Effector memory CD4-positive, alpha-beta T cell (primary cell): ENCODE measurements at regions not wholly inside any gene's neighbourhood (a gene's known extent, or its start where the extent isn't known, plus 50 kb on each side); places are given as distances from the start of the nearest gene placed in this dataset.

Experiments used
- DNase-seq, 3 donors: peaks; one replicate each; pipeline ENCODE4 v3.0.0-alpha.2; 2020
- H3K27ac ChIP-seq: 2 replicates; pipeline ENCODE4 v1.7.0; 2013; ENCODE audit warnings: mild to moderate bottlenecking, low read length, moderate library complexity; ENCODE audit not compliant: insufficient read depth, poor library complexity, severe bottlenecking
- H3K27me3 ChIP-seq: replicated peaks from 2 replicates; pipeline ENCODE4 v1.7.0; 2013; ENCODE audit warnings: mild to moderate bottlenecking, low read length; ENCODE audit not compliant: insufficient read depth, control insufficient read depth, poor library complexity, severe bottlenecking
- H3K36me3 ChIP-seq: 2 replicates; pipeline ENCODE4 v1.7.0; 2013; ENCODE audit warnings: mild to moderate bottlenecking, low read length, moderate library complexity; ENCODE audit not compliant: control insufficient read depth, insufficient read depth
- H3K4me1 ChIP-seq: 2 replicates; pipeline ENCODE4 v1.7.0; 2013; ENCODE audit warnings: low read length, mild to moderate bottlenecking; ENCODE audit not compliant: control insufficient read depth, insufficient read depth, poor library complexity, severe bottlenecking
- H3K4me3 ChIP-seq: 2 replicates; pipeline ENCODE4 v1.7.0; 2013; ENCODE audit warnings: low read length, low read depth, mild to moderate bottlenecking; ENCODE audit not compliant: insufficient read depth, poor library complexity, severe bottlenecking
- H3K9me3 ChIP-seq: 2 replicates; pipeline ENCODE4 v1.7.0; 2013; ENCODE audit warnings: mild to moderate bottlenecking, low read length, moderate library complexity; ENCODE audit not compliant: control insufficient read depth

GRCh38 chr6:113585246-113585645 is 271.9 kb upstream of the MARCKS start:
- H3K27me3 ChIP-seq, result no peaks in the 10 kb centered on the region
- no peak for DNase-seq
- no peaks in the 10 kb centered on the region for H3K9me3 ChIP-seq
- H3K36me3 ChIP-seq, result no peaks in the 10 kb centered on the region
- no peaks in the 10 kb centered on the region for H3K4me1 ChIP-seq
- no peak overlapping the region for H3K27ac ChIP-seq
- no peak overlapping the region for H3K4me3 ChIP-seq

DNA sequence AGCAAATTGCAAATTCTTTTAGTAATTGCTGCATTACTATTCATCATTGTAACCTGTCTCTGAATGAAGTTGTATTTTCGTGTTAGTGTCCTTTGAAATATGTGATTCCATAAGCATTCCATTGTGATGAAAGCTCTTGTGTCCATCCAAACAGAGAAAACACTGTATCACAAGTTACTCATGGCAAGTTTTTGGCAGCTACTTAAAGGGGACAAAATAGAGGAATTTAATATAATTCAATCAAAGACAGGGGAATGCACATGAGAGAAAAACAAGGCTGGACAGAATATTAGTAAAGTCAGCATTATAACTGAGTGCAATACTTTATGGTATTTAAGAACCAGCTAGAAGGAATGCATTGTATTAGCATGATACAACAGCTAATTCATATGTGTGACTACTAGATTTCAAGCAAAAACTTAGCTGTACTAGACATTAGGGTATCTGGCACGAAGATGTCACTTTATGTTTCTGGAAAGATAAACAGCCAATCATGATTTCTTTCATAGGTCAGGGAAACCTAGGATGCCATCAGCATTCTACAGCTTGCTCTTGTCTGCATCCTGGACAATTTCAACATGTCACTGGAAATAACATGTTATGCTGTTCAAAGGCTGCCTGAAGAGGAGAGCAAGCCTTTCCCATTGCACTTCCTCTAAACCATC is 270.6 kb upstream of the MARCKS start:
- Histone ChIP-seq H3K27me3 (no peaks in the 10 kb centered on the region), H3K4me3 (no peak overlapping the region), H3K27ac (no peak overlapping the region), H3K36me3 (no peaks in the 10 kb centered on the region), H3K4me1 (no peaks in the 10 kb centered on the region), H3K9me3 (no peaks in the 10 kb centered on the region)
- DNase-seq, result no peak

DNA sequence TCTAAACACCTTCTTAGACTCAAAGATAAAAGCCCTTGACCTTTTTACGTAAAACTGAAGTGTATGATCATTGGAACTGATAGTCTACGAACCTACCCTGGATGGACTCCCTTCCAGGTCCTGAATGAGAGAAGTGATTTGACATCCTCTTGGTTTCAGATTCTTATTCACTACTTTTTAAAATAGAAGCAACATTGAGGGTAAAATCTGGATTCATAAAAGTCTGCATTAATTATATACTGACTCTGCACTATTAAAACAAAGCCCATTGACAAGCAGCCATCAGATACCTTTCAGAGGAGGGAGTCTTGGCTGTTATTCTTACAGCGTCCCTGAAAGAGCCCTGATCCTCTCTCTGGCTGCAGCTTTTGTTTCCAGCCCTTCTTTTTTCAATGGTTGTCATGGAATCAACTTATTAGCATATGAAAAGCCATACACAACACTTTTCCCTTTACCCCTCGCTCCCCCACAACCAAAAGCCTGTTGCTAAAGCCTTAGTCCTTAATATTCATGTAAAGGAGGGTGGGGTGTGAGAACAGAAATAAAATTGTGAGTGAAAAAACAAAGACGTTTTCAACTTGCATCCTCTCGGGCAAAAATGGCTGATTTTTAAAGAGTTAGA is 270.0 kb upstream of the MARCKS start:
- Histone ChIP-seq H3K4me1 (no peaks in the 10 kb centered on the region), H3K27me3 (no peaks in the 10 kb centered on the region), H3K4me3 (no peak overlapping the region), H3K27ac (no peak overlapping the region), H3K9me3 (no peaks in the 10 kb centered on the region), H3K36me3 (no peaks in the 10 kb centered on the region)
- DNase-seq, result no peak

- DNase-seq, result no peak
- no peaks in the 10 kb centered on the region for H3K4me1 ChIP-seq
- H3K27ac ChIP-seq, result no peak overlapping the region
- H3K4me3 ChIP-seq, result no peak overlapping the region
- no peaks in the 10 kb centered on the region for H3K36me3 ChIP-seq
- no peaks in the 10 kb centered on the region for H3K9me3 ChIP-seq
- no peaks in the 10 kb centered on the region for H3K27me3 ChIP-seq
Observed at GRCh38 chr6:113588646-113589045, 268.5 kb upstream of the MARCKS start.

- no peak for DNase-seq
- H3K4me3 ChIP-seq, result no peak overlapping the region
- H3K9me3 ChIP-seq, result no peaks in the 10 kb centered on the region
- no peaks in the 10 kb centered on the region for H3K27me3 ChIP-seq
- H3K27ac ChIP-seq, result no peak overlapping the region
- H3K4me1 ChIP-seq, result no peaks in the 10 kb centered on the region
- H3K36me3 ChIP-seq, result no peaks in the 10 kb centered on the region
Observed at GRCh38 chr6:113591896-113592827, 265.0 kb upstream of the MARCKS start.

- Histone ChIP-seq H3K27me3 (no peaks in the 10 kb centered on the region), H3K9me3 (no peaks in the 10 kb centered on the region), H3K27ac (no peak overlapping the region), H3K4me1 (no peaks in the 10 kb centered on the region), H3K36me3 (no peaks in the 10 kb centered on the region), H3K4me3 (no peak overlapping the region)
- no peak for DNase-seq
Observed at GRCh38 chr6:113594726-113595125, 262.4 kb upstream of the MARCKS start.

DNA sequence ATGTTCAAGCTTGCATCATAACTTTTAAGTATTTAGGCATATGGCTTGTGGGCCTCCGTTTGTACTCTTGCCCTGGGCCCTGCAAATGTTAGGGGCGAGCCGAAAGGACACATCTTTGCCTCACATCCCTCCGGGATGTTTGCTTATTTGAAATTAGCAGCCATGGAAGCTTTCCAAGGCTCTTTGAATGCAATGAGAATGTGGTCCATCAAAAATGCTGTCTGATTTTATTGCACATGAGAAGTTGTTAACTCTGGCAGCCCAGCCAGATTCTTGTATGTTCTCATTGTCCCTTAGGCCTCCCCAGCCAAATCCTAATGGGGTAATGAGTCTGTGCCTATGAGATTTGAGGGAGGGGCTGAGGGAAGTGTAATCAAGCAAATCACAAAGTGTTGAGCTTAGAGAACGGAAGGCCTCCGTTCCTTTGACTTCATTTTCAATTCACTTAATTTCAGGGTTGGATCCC is 261.2 kb upstream of the MARCKS start:
- no peak overlapping the region for H3K27ac ChIP-seq
- no peaks in the 10 kb centered on the region for H3K9me3 ChIP-seq
- H3K4me1 ChIP-seq, result no peaks in the 10 kb centered on the region
- H3K36me3 ChIP-seq, result no peaks in the 10 kb centered on the region
- no peaks in the 10 kb centered on the region for H3K27me3 ChIP-seq
- no peak for DNase-seq
- H3K4me3 ChIP-seq, result no peak overlapping the region

GRCh38 chr6:113596387-113597230 is 260.5 kb upstream of the MARCKS start:
- H3K27ac ChIP-seq, result no peak overlapping the region

DNA sequence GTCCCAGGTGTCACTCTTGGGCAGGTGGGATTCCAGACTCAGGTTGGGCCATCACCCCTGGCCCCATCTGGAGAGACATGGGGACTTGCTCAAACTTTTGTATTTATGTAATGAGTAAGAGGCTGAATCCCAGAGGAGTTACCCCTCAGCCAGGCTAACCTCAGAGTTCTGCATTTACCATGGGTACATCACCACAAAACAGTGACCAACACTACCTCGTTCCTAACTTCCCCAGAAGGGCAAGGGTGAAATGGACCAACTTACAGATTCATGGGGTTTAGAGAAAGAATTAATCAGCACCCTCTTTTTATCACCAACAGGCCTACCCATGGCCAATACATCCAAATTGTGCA is 259.9 kb upstream of the MARCKS start:
- Histone ChIP-seq H3K9me3 (no peaks in the 10 kb centered on the region), H3K4me3 (no peak overlapping the region), H3K27ac (no peak overlapping the region), H3K27me3 (no peaks in the 10 kb centered on the region), H3K36me3 (no peaks in the 10 kb centered on the region), H3K4me1 (no peaks in the 10 kb centered on the region)
- DNase-seq, result no peak

More at GRCh38 chr6:113596387-113597230, 260.5 kb upstream of the MARCKS start:
- DNase-seq, result no peak
- Histone ChIP-seq H3K4me3 (no peak overlapping the region), H3K27me3 (no peaks in the 10 kb centered on the region), H3K36me3 (no peaks in the 10 kb centered on the region), H3K4me1 (no peaks in the 10 kb centered on the region), H3K9me3 (no peaks in the 10 kb centered on the region)
